Effector memory CD8-positive, alpha-beta T cell (primary cell): ENCODE measurements at regions not wholly inside any gene's neighbourhood (a gene's known extent, or its start where the extent isn't known, plus 50 kb on each side); places are given as distances from the start of the nearest gene placed in this dataset.
"Not testable (repeated sequence)": the region's sequence is repeated elsewhere in the genome, so short reads cannot be mapped to it uniquely, and the experiment has no call there.

Experiments used
- ATAC-seq: fragments of 150-1000 bp; cut with Tn5 transposase; replicated peaks from 2 replicates; pipeline ENCODE4 v1.10.0; 2021; ENCODE audit warnings: mild to moderate bottlenecking, moderate library complexity
- DNase-seq, 3 experiments: peaks; one replicate each; pipeline ENCODE4 v3.0.0; 2021
- H3K27ac Mint-ChIP-seq, 2 donors: one replicate each; pipeline ENCODE4 v1.8.0; 2022; ENCODE audit warnings: mild to moderate bottlenecking in 2 of 2, mixed read lengths in 2 of 2, moderate library complexity in 2 of 2
- H3K27me3 Mint-ChIP-seq, 2 donors: one replicate each; pipeline ENCODE4 v1.8.0; 2022; ENCODE audit warnings: mixed read lengths in 2 of 2
- H3K36me3 Mint-ChIP-seq: one replicate; pipeline ENCODE4 v1.8.0; 2022; ENCODE audit warnings: mild to moderate bottlenecking, moderate library complexity, mixed read lengths; ENCODE audit not compliant: insufficient read depth
- H3K4me1 Mint-ChIP-seq, 2 donors: one replicate each; pipeline ENCODE4 v1.8.0; 2022; ENCODE audit warnings: low read depth in 2 of 2, mixed read lengths in 2 of 2
- H3K4me3 Mint-ChIP-seq, 2 donors: one replicate each; pipeline ENCODE4 v1.8.0; 2022; ENCODE audit warnings: mild to moderate bottlenecking in 2 of 2, mixed read lengths in 2 of 2, moderate library complexity in 2 of 2
- H3K9me3 Mint-ChIP-seq, 2 donors: one replicate each; pipeline ENCODE4 v1.8.0; 2022; ENCODE audit warnings: mixed read lengths in 2 of 2

DNA sequence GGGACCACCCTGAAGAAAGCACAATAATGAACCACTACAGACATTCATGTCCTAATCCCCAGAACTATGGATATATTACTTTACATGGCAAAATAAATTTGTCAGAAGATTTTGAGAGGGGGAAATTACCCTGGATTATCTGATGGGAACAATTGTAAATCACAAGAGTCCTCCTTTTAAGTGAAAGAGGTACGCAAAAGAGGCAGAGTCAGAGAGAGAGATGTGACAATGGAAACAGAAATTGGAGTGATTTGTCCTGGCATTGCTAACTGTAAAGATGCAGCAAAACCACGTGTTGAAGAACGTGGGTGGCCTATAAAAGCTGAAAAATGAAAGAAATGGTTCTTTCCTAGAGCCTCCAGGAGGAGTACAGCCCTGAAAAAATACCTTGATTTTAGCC, 1121.4 kb upstream of the ALCAM start:
- no peaks in the 10 kb centered on the region for H3K4me1 Mint-ChIP-seq
- no peaks in the 10 kb centered on the region for H3K27me3 Mint-ChIP-seq
- peaks cover 3 to 12% of the 10 kb centered on the region in 2 donors for H3K9me3 Mint-ChIP-seq
- no peak overlapping the region for H3K27ac Mint-ChIP-seq
- DNase-seq = no peak
- H3K36me3 Mint-ChIP-seq = no peaks in the 10 kb centered on the region
- no peak for ATAC-seq
- no peak overlapping the region for H3K4me3 Mint-ChIP-seq

GRCh38 chr3:104245981-104246380, 1120.7 kb upstream of the ALCAM start:
- Mint-ChIP-seq H3K27ac (no peak overlapping the region), H3K27me3 (no peaks in the 10 kb centered on the region), H3K36me3 (no peaks in the 10 kb centered on the region), H3K4me3 (no peak overlapping the region), H3K9me3 (peaks cover 3 to 10% of the 10 kb centered on the region in 2 donors), H3K4me1 (no peaks in the 10 kb centered on the region)
- no peak for DNase-seq
- no peak for ATAC-seq

- ATAC-seq (no peak), DNase-seq (no peak)
- Mint-ChIP-seq H3K27me3 (no peaks in the 10 kb centered on the region), H3K4me1 (no peaks in the 10 kb centered on the region), H3K27ac (no peak overlapping the region), H3K9me3 (no peaks in the 10 kb centered on the region), H3K4me3 (no peak overlapping the region), H3K36me3 (peaks cover 3% of the 10 kb centered on the region)
These were observed 1109.2 kb upstream of the ALCAM start for GRCh38 chr3:104257486-104257885.

- H3K36me3 Mint-ChIP-seq = no peaks in the 10 kb centered on the region
- H3K27ac Mint-ChIP-seq = no peak overlapping the region
- no peak overlapping the region for H3K4me3 Mint-ChIP-seq
- no peaks in the 10 kb centered on the region for H3K27me3 Mint-ChIP-seq
- DNase-seq (no peak), ATAC-seq (no peak)
- no peaks in the 10 kb centered on the region for H3K4me1 Mint-ChIP-seq
- H3K9me3 Mint-ChIP-seq = no peaks in the 10 kb centered on the region
These were observed 1103.2 kb upstream of the ALCAM start for GRCh38 chr3:104263477-104263876.

- H3K4me1 Mint-ChIP-seq, ATAC-seq, DNase-seq, H3K27ac Mint-ChIP-seq, H3K9me3 Mint-ChIP-seq, H3K4me3 Mint-ChIP-seq, H3K27me3 Mint-ChIP-seq, H3K36me3 Mint-ChIP-seq: not testable (repeated sequence)
These were observed 1100.5 kb upstream of the ALCAM start for GRCh38 chr3:104266219-104266618.

DNA sequence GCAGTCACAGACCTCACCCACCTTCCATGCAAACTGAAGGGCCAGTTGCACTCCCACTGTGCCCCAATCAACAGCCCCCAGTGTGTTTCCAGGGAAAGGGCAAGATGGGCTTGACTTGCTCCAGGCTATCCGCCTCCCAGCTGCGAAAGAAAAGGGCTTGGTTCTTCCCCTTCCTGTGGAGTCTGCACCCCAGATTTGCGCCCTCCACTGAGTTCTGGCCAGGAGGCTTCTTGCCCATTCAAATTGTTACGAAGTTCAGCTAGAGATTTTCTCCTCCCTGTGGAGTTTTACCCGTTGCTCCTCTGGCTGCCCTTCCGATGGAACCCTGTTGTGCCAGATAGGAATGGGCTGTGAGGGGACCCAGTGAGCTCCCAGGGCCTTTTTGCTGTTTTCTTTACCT, 1096.9 kb upstream of the ALCAM start:
- ATAC-seq (no peak), DNase-seq (no peak)
- Mint-ChIP-seq H3K27me3 (peaks cover 9% of the 10 kb centered on the region in 2 donors), H3K9me3 (no peaks in the 10 kb centered on the region), H3K4me3 (no peak overlapping the region), H3K36me3 (no peaks in the 10 kb centered on the region), H3K27ac (no peak overlapping the region), H3K4me1 (no peaks in the 10 kb centered on the region)

DNA sequence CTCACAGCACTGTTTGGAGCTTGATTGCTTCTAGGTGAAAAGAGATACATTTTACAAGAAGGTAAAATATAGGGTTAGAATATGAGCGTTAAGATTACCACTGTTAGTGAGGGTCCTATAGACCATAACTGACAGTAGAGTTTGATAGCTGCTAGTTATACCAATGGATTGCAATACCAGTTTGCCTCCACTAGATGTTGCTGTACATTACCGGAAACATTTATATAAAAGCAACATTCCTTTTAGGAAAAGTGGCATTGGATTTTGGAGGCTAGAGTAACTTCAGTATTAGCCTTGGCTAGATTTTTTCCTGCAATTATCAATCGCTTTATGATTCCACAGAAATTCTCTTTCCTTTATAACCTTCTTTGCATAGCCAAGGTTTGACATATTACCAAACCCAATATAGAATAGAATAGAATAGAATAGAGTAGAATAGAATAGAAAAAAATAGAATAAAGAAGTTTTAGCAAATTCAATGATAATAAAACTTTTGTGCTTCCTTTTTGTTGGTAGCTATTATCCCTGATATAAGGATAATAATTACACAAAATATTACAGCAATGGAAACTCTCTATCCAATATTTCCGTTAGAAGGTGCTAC, 1093.6 kb upstream of the ALCAM start:
- H3K9me3 Mint-ChIP-seq = no peaks in the 10 kb centered on the region
- H3K27ac Mint-ChIP-seq = no peak overlapping the region
- H3K4me1 Mint-ChIP-seq = no peaks in the 10 kb centered on the region
- H3K36me3 Mint-ChIP-seq = no peaks in the 10 kb centered on the region
- ATAC-seq (no peak), DNase-seq (no peak)
- no peak overlapping the region for H3K4me3 Mint-ChIP-seq
- H3K27me3 Mint-ChIP-seq = peaks cover 9% of the 10 kb centered on the region in 2 donors

GRCh38 chr3:104275199-104275598, 1091.5 kb upstream of the ALCAM start:
- H3K9me3 Mint-ChIP-seq = peaks cover 0 to 7% of the 10 kb centered on the region in 2 donors
- DNase-seq = no peak
- H3K27ac Mint-ChIP-seq = no peak overlapping the region
- no peaks in the 10 kb centered on the region for H3K27me3 Mint-ChIP-seq
- peaks cover 8% of the 10 kb centered on the region in 2 donors for H3K4me1 Mint-ChIP-seq
- no peaks in the 10 kb centered on the region for H3K36me3 Mint-ChIP-seq
- no peak overlapping the region for H3K4me3 Mint-ChIP-seq
- no peak for ATAC-seq

DNA sequence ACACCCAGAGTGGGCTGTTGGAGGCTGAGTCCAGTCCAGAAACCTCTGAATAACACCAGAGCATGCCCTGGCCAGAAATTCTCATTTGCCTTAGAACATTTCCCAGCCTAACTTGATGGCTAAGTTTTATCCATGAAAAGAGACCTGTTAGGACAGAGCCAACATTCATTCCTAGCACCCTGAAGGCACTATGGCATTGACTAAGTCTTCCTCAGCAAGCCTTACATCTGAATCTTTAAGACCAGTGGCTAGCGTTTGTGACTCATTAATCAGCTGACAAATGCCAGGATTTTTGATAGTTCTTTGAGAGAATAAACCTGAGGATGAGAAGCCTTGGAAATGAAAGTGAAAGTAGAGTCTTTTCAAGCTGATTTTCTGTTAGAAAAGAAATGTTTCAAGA, 1087.1 kb upstream of the ALCAM start:
- peaks cover 2 to 7% of the 10 kb centered on the region in 2 donors for H3K9me3 Mint-ChIP-seq
- ATAC-seq = peak; percentile 22

GRCh38 chr3:104281713-104282112, 1085.0 kb upstream of the ALCAM start:
- Mint-ChIP-seq H3K4me1 (peaks cover 8% of the 10 kb centered on the region in 2 donors), H3K27ac (no peak overlapping the region), H3K4me3 (no peak overlapping the region), H3K36me3 (no peaks in the 10 kb centered on the region), H3K9me3 (peaks cover 2 to 7% of the 10 kb centered on the region in 2 donors), H3K27me3 (no peaks in the 10 kb centered on the region)
- DNase-seq (no peak), ATAC-seq (no peak)

More for the DNA sequence above, 1087.1 kb upstream of the ALCAM start:
- Mint-ChIP-seq H3K27ac (peak overlapping the region; percentile 46 to 50), H3K27me3 (no peaks in the 10 kb centered on the region), H3K4me3 (peak overlapping the region; percentile 59 to 67), H3K36me3 (no peaks in the 10 kb centered on the region), H3K4me1 (peaks cover 8% of the 10 kb centered on the region in 2 donors)
- no peak for DNase-seq

- H3K27me3 Mint-ChIP-seq = no peaks in the 10 kb centered on the region
- no peak overlapping the region for H3K4me3 Mint-ChIP-seq
- ATAC-seq (no peak), DNase-seq (no peak)
- peaks cover 0 to 2% of the 10 kb centered on the region in 2 donors for H3K9me3 Mint-ChIP-seq
- no peaks in the 10 kb centered on the region for H3K4me1 Mint-ChIP-seq
- H3K36me3 Mint-ChIP-seq = peaks cover 1% of the 10 kb centered on the region
- H3K27ac Mint-ChIP-seq = no peak overlapping the region
These were observed 1080.1 kb upstream of the ALCAM start for GRCh38 chr3:104286645-104287044.

DNA sequence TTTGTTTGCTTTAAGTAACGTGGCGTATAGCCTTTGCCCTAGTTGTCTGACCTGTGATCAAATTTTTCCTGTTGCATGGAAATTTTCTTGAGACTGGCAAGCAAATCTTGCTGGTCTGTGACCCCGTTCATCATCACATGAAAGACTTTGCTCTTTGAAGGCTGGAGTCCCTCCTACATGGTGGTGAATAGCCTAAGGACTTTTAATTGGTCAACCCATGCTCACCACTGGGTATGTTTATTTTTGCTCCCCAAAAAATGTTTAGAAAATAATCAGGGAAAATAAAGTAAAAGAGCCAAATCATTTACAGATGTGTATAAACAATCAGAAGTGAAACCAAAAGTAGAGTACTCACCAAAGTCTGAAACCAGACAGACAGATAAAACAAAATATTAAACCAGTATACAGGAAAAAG, 1075.3 kb upstream of the ALCAM start:
- H3K27me3 Mint-ChIP-seq = no peaks in the 10 kb centered on the region
- ATAC-seq (peak; percentile 50), DNase-seq (no peak)
- no peaks in the 10 kb centered on the region for H3K9me3 Mint-ChIP-seq
- H3K4me1 Mint-ChIP-seq = peaks cover 4 to 6% of the 10 kb centered on the region in 2 donors
- peaks cover 2% of the 10 kb centered on the region for H3K36me3 Mint-ChIP-seq
- H3K4me3 Mint-ChIP-seq = peak overlapping the region; percentile 54 to 63
- H3K27ac Mint-ChIP-seq = peak overlapping the region; percentile 61 to 75

DNA sequence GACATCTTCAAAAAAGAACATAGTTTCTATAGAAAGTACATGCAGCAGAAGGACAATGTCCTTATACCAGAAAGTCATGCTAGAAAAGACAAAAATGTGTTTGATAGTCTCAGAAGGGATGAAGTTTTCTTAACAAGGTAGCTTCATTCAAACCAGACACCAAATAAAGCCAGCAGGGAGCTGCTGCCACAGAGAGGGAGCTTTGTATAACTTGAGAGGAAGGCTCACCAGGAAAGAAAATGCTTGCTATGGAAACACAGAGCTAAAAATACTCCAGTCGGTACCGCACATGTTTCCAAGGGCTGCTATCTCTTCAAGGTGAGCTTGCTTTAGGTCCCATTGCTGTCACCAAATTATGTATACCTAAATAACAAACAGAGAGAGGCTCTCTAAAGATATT, 1074.8 kb upstream of the ALCAM start:
- H3K36me3 Mint-ChIP-seq = peaks cover 2% of the 10 kb centered on the region
- H3K4me1 Mint-ChIP-seq = peaks cover 4 to 6% of the 10 kb centered on the region in 2 donors
- peak; percentile 40 for ATAC-seq
- DNase-seq = no peak
- H3K9me3 Mint-ChIP-seq = no peaks in the 10 kb centered on the region
- peak overlapping the region; percentile 61 to 75 for H3K27ac Mint-ChIP-seq
- peak overlapping the region; percentile 54 to 63 for H3K4me3 Mint-ChIP-seq
- H3K27me3 Mint-ChIP-seq = no peaks in the 10 kb centered on the region

GRCh38 chr3:104297617-104298016, 1069.1 kb upstream of the ALCAM start:
- no peak for ATAC-seq
- no peak overlapping the region for H3K4me3 Mint-ChIP-seq
- no peak overlapping the region for H3K27ac Mint-ChIP-seq
- DNase-seq = no peak
- H3K4me1 Mint-ChIP-seq = peaks cover 1 to 2% of the 10 kb centered on the region in 2 donors
- H3K9me3 Mint-ChIP-seq = no peaks in the 10 kb centered on the region
- H3K27me3 Mint-ChIP-seq = no peaks in the 10 kb centered on the region
- H3K36me3 Mint-ChIP-seq = no peaks in the 10 kb centered on the region
